H9 (cell line): ENCODE measurements at regions not wholly inside any gene's neighbourhood (a gene's known extent, or its start where the extent isn't known, plus 50 kb on each side); places are given as distances from the start of the nearest gene placed in this dataset.

Experiments
- DNase-seq: peaks from one replicate; pipeline ENCODE4 v3.0.0-alpha.2; 2017
- H2AFZ ChIP-seq: one replicate; pipeline ENCODE4 v1.6.1; 2013; ENCODE audit warnings: mild to moderate bottlenecking, low read length, control low read depth, moderate library complexity
- H2AK5ac ChIP-seq: 2 replicates; pipeline ENCODE4 v1.6.1; 2013; ENCODE audit warnings: low read length, control low read depth, mixed read lengths; ENCODE audit not compliant: insufficient read length
- H2BK120ac ChIP-seq: one replicate; pipeline ENCODE4 v1.6.1; 2013; ENCODE audit warnings: low read depth, mild to moderate bottlenecking, low read length, control low read depth, inconsistent platforms; ENCODE audit not compliant: poor library complexity, severe bottlenecking
- H2BK12ac ChIP-seq: 2 replicates; pipeline ENCODE4 v1.6.1; 2013; ENCODE audit warnings: low read length, control low read depth, mixed read lengths, low read depth; ENCODE audit not compliant: insufficient read length
- H2BK15ac ChIP-seq: 2 replicates; pipeline ENCODE4 v1.6.1; 2013; ENCODE audit warnings: low read depth, low read length, control low read depth
- H2BK20ac ChIP-seq: one replicate; pipeline ENCODE4 v1.6.1; 2013; ENCODE audit warnings: low read depth, mild to moderate bottlenecking, low read length, control low read depth, inconsistent platforms; ENCODE audit not compliant: poor library complexity, severe bottlenecking
- H2BK5ac ChIP-seq: 2 replicates; pipeline ENCODE4 v1.6.1; 2013; ENCODE audit warnings: low read length, control low read depth, mixed read lengths; ENCODE audit not compliant: insufficient read length
- H3K14ac ChIP-seq: 2 replicates; pipeline ENCODE4 v1.6.1; 2013; ENCODE audit warnings: low read length, control low read depth; ENCODE audit not compliant: insufficient read depth
- H3K18ac ChIP-seq: 2 replicates; pipeline ENCODE4 v1.6.1; 2013; ENCODE audit warnings: low read depth, mild to moderate bottlenecking, mixed read lengths, low read length, control low read depth; ENCODE audit not compliant: insufficient read length
- H3K23ac ChIP-seq: 2 replicates; pipeline ENCODE4 v1.6.1; 2013; ENCODE audit warnings: low read length, control low read depth, mixed read lengths, low read depth; ENCODE audit not compliant: insufficient read length
- H3K23me2 ChIP-seq: 2 replicates; pipeline ENCODE4 v1.6.1; 2013; ENCODE audit warnings: low read depth, mild to moderate bottlenecking, mixed read lengths, low read length, control low read depth; ENCODE audit not compliant: insufficient read length, poor library complexity, severe bottlenecking
- H3K27ac ChIP-seq: 2 replicates; pipeline ENCODE4 v1.5.1; 2013; ENCODE audit warnings: low read length, control low read depth, mixed read lengths, low read depth; ENCODE audit not compliant: insufficient read length
- H3K27me3 ChIP-seq: 2 replicates; pipeline ENCODE4 v1.6.1; 2013; ENCODE audit warnings: low read length, control low read depth, inconsistent platforms; ENCODE audit not compliant: insufficient read depth
- H3K4ac ChIP-seq: 2 replicates; pipeline ENCODE4 v1.6.1; 2013; ENCODE audit warnings: low read depth, mild to moderate bottlenecking, control low read depth, inconsistent platforms, low read length, moderate library complexity
- H3K4me1 ChIP-seq: 2 replicates; pipeline ENCODE4 v1.6.1; 2013; ENCODE audit warnings: low read length, control low read depth, inconsistent platforms; ENCODE audit not compliant: insufficient read depth
- H3K4me2 ChIP-seq: 2 replicates; pipeline ENCODE4 v1.6.1; 2013; ENCODE audit warnings: low read length, control low read depth, mixed read lengths; ENCODE audit not compliant: insufficient read length, insufficient read depth
- H3K56ac ChIP-seq: 2 replicates; pipeline ENCODE4 v1.6.1; 2013; ENCODE audit warnings: low read depth, mild to moderate bottlenecking, mixed read lengths, low read length, control low read depth; ENCODE audit not compliant: insufficient read length
- H3K79me1 ChIP-seq: 2 replicates; pipeline ENCODE4 v1.6.1; 2013; ENCODE audit warnings: low read depth, mild to moderate bottlenecking, moderate library complexity, low read length, control low read depth, inconsistent platforms; ENCODE audit not compliant: insufficient read depth, poor library complexity, severe bottlenecking
- H3K79me2 ChIP-seq: 2 replicates; pipeline ENCODE4 v1.6.1; 2013; ENCODE audit warnings: low read length, control low read depth, inconsistent platforms; ENCODE audit not compliant: insufficient read depth
- H3K9ac ChIP-seq: 2 replicates; pipeline ENCODE4 v1.6.1; 2013; ENCODE audit warnings: low read length, control low read depth, mixed read lengths; ENCODE audit not compliant: insufficient read length; ENCODE audit errors: extremely low read depth
- H3K9me3 ChIP-seq: one replicate; pipeline ENCODE4 v1.6.1; 2013; ENCODE audit warnings: low read depth, low read length, inconsistent platforms; ENCODE audit not compliant: control insufficient read depth
- H3T11ph ChIP-seq: one replicate; pipeline ENCODE4 v1.6.1; 2013; ENCODE audit warnings: mild to moderate bottlenecking, low read length, control low read depth, inconsistent platforms
- H4K20me1 ChIP-seq: one replicate; pipeline ENCODE4 v1.6.1; 2013; ENCODE audit not compliant: control insufficient read depth, insufficient read length, insufficient read depth
- H4K5ac ChIP-seq: 2 replicates; pipeline ENCODE4 v1.6.1; 2013; ENCODE audit warnings: low read depth, mild to moderate bottlenecking, mixed read lengths, low read length, control low read depth; ENCODE audit not compliant: insufficient read length
- H4K8ac ChIP-seq: replicated peaks from 2 replicates; pipeline ENCODE4 v1.6.1; 2013; ENCODE audit warnings: low read length, control low read depth, mixed read lengths, low read depth; ENCODE audit not compliant: insufficient read length
- H4K91ac ChIP-seq: 2 replicates; pipeline ENCODE4 v1.6.1; 2013; ENCODE audit warnings: low read depth, mild to moderate bottlenecking, moderate library complexity, mixed read lengths, low read length, control low read depth; ENCODE audit not compliant: insufficient read length
- H3K27ac Mint-ChIP-seq, 3 experiments: 2 replicates in 2 of 3; 3 replicates in 1 of 3; pipeline ENCODE4 v1.8.0; 2020 to 2021; ENCODE audit warnings: mixed read lengths in 3 of 3, mild to moderate bottlenecking in 1 of 3, moderate library complexity in 1 of 3
- H3K27me3 Mint-ChIP-seq: 2 replicates; pipeline ENCODE4 v1.8.0; 2021; ENCODE audit warnings: low read depth, mild to moderate bottlenecking, moderate library complexity, mixed read lengths
- H3K36me3 Mint-ChIP-seq, 3 experiments: 2 replicates in 2 of 3; 3 replicates in 1 of 3; pipeline ENCODE4 v1.8.0; 2020 to 2021; ENCODE audit warnings: low read depth in 3 of 3, mixed read lengths in 3 of 3; ENCODE audit not compliant: insufficient read depth in 1 of 3
- H3K4me1 Mint-ChIP-seq, 2 experiments: 2 replicates each; pipeline ENCODE4 v1.8.0; 2020; ENCODE audit warnings: mixed read lengths in 2 of 2
- H3K4me3 Mint-ChIP-seq, 2 experiments: 2 replicates in 1 of 2; 3 replicates in 1 of 2; pipeline ENCODE4 v1.8.0; 2020 to 2021; ENCODE audit warnings: mild to moderate bottlenecking in 2 of 2, mixed read lengths in 2 of 2, moderate library complexity in 1 of 2
- H3K9me3 Mint-ChIP-seq, 2 experiments: 2 replicates in 1 of 2; 3 replicates in 1 of 2; pipeline ENCODE4 v1.8.0; 2020; ENCODE audit warnings: mild to moderate bottlenecking in 2 of 2, mixed read lengths in 2 of 2, moderate library complexity in 1 of 2
- CTCF ChIP-seq: fragments of 200-600 bp; sonication (generic); conservative IDR thresholded peaks from 3 replicates; pipeline ENCODE4 v1.8.0; 2021; ENCODE audit warnings: antibody characterized with exemption, mild to moderate bottlenecking
- WGBS: extraction: QIAGEN DNeasy Blood & Tissue Kit; methylation state at CpG from one replicate; pipeline ENCODE4 v1.1.7; 2013; ENCODE audit warnings: missing lambda C conversion rate, low lambda C conversion rate, mixed read lengths; ENCODE audit not compliant: insufficient read length; ENCODE audit errors: extremely low coverage; 5-methylcytosine and 5-hydroxymethylcytosine counted together

- WGBS, result no CpG with 5 or more reads among the region's 4 CpGs
Measured at GRCh38 chr18:68484241-68484640, 230.7 kb downstream of the TMX3 start.

More at GRCh38 chr18:68484241-68484640, 230.7 kb downstream of the TMX3 start:
- no peak for DNase-seq
- H2AFZ ChIP-seq, result no peak overlapping the region
- no peak overlapping the region; the same call in 1 of the 2 replicates for H3K14ac ChIP-seq
- no peaks in the 10 kb centered on the region for H3K79me1 ChIP-seq
- Mint-ChIP-seq H3K27me3 (no peaks in the 10 kb centered on the region), H3K36me3 (peaks cover 0 to 20% (median 3%) of the 10 kb centered on the region in 3 experiments; a peak in 2 of 7 replicates), H3K4me3 (no peak overlapping the region), H3K4me1 (peaks cover 13 to 15% of the 10 kb centered on the region in 2 experiments), H3K27ac (0 out of 7 replicates have a peak overlapping the region, but pooled peaks of 1 of the 3 experiments have one; percentile 16), H3K9me3 (peaks cover 0 to 3% of the 10 kb centered on the region in 2 experiments; a peak in 2 of 5 replicates)
- no peak overlapping the region for H2BK12ac ChIP-seq
- no peaks in the 10 kb centered on the region for H3K79me2 ChIP-seq
- no peak overlapping the region for H3K56ac ChIP-seq
- no peak overlapping the region for H3K27ac ChIP-seq
- H4K91ac ChIP-seq, result no peak overlapping the region
- no peak overlapping the region for H2BK20ac ChIP-seq
- H3K4me1 ChIP-seq, result no peaks in the 10 kb centered on the region; the same call in 1 of the 2 replicates
- no peak overlapping the region for H2BK120ac ChIP-seq
- no peak overlapping the region for H4K5ac ChIP-seq
- no peak for TF ChIP-seq CTCF
- no peak overlapping the region for H2BK15ac ChIP-seq
- no peak overlapping the region for H3K9ac ChIP-seq
- no peaks in the 10 kb centered on the region for H3K23me2 ChIP-seq
- H3K4me2 ChIP-seq, result no peak overlapping the region
- H3K9me3 ChIP-seq, result no peaks in the 10 kb centered on the region
- H4K8ac ChIP-seq, result no peak overlapping the region
- no peak overlapping the region for H3K4ac ChIP-seq
- H3K27me3 ChIP-seq, result no peaks in the 10 kb centered on the region
- no peak overlapping the region for H3K18ac ChIP-seq
- H2BK5ac ChIP-seq, result no peak overlapping the region
- no peaks in the 10 kb centered on the region for H4K20me1 ChIP-seq
- H3T11ph ChIP-seq, result no peak overlapping the region
- no peak overlapping the region for H3K23ac ChIP-seq
- H2AK5ac ChIP-seq, result no peak overlapping the region
